ENCODE measurements at regions not wholly inside any gene's neighbourhood (a gene's known extent, or its start where the extent isn't known, plus 50 kb on each side); places are given as distances from the start of the nearest gene placed in this dataset.

DNA sequence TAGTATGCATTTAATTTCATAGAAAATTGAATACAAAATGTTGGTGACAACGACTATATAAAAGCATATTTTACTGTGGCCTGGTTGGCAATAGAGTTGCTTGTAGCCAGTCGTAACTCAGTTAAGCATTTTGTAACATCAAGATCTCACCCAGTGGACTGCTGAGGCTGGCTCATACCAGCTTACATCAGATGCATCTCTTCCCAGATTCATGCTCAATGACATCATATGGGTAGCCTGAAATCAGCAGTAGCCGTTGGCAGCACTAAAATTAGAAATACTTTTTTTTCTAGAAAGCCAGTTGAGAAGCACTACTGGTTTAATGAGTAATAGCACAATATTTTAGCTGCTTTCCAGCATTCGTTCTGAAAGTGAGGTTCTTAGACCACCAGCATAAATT is 341.2 kb downstream of the TECRL start:
- H3K4me2 ChIP-seq (ENCODE audit: control insufficient read depth, insufficient read depth), result no peak overlapping the region
- no peaks in the 10 kb centered on the region for H3K79me2 ChIP-seq (ENCODE audit: control insufficient read depth, insufficient read depth, low read length)
- H2AFZ ChIP-seq (ENCODE audit: control insufficient read depth, low read depth, low read length), result no peak overlapping the region
- no peaks in the 10 kb centered on the region for H3K27me3 ChIP-seq (replicated peaks in 1 of 2; ENCODE audit: control insufficient read depth in 2 of 2, insufficient read depth in 2 of 2, low read length in 1 of 2)
- ChIA-PET SMC1A (ENCODE audit: uncharacterized antibody, unreplicated experiment) (no interaction called here), RAD21 (ENCODE audit: unreplicated experiment) (no interaction called here), CTCF (no interaction called here), POLR2A (no interaction called here)
- DNase-seq (ENCODE audit: low read depth, low spot score) (no peak), ATAC-seq (no peak), FAIRE-seq (no peak)
- intact Hi-C loops (cut with micrococcal nuclease; ENCODE audit: unreplicated experiment), result no loop called here
- H3K9ac ChIP-seq (ENCODE audit: control insufficient read depth, insufficient read depth, low read length), result no peak overlapping the region
- H3K9me3 ChIP-seq (replicated peaks; ENCODE audit: control insufficient read depth, insufficient read depth, low read length), result no peaks in the 10 kb centered on the region
- no TSS peak for BruUV-seq (replicated peaks)
- H4K20me1 ChIP-seq (ENCODE audit: control insufficient read depth, insufficient read depth), result no peaks in the 10 kb centered on the region
- H3K36me3 ChIP-seq (ENCODE audit: control insufficient read depth in 2 of 2, insufficient read depth in 2 of 2, low read length in 1 of 2), result no peaks in the 10 kb centered on the region
- H3K27ac ChIP-seq (ENCODE audit: control insufficient read depth, insufficient read depth), result no peak overlapping the region
- H3K4me1 ChIP-seq (ENCODE audit: control insufficient read depth, insufficient read depth, low read length), result no peaks in the 10 kb centered on the region
- in situ Hi-C loops (cut with MboI), result no loop called here
- H3K4me3 ChIP-seq, result no peak overlapping the region
- 0% methylated on average over 4 of the region's 4 CpGs for WGBS (ENCODE audit: insufficient coverage, insufficient replicate concordance, low lambda C conversion rate, missing lambda C conversion rate)
- TF ChIP-seq CTCF (IDR thresholded peaks at IDR 0.05 in 2 of 3, conservative IDR thresholded peaks at IDR 0.05 in 1 of 3; ENCODE audit: control insufficient read depth in 2 of 3, extremely low read depth in 1 of 3, insufficient read depth in 1 of 3, low read depth in 3 of 3, low read length in 3 of 3), result no peak
- no peak for TF ChIP-seq CBX3 (IDR thresholded peaks at IDR 0.05; ENCODE audit: borderline replicate concordance, low read depth)
- TF ChIP-seq NFYB (IDR thresholded peaks at IDR 0.05; ENCODE audit: insufficient read depth, low read depth, low read length), result no peak
- TF ChIP-seq CREB1 (IDR thresholded peaks at IDR 0.05; ENCODE audit: low read depth), result no peak
- TF ChIP-seq, protein P1, sequence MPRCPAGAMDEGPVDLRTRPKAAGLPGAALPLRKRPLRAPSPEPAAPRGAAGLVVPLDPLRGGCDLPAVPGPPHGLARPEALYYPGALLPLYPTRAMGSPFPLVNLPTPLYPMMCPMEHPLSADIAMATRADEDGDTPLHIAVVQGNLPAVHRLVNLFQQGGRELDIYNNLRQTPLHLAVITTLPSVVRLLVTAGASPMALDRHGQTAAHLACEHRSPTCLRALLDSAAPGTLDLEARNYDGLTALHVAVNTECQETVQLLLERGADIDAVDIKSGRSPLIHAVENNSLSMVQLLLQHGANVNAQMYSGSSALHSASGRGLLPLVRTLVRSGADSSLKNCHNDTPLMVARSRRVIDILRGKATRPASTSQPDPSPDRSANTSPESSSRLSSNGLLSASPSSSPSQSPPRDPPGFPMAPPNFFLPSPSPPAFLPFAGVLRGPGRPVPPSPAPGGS (IDR thresholded peaks at IDR 0.05; ENCODE audit: borderline replicate concordance, insufficient read depth, low read depth, low read length, poor library complexity, severe bottlenecking), result no peak
- no peak for TF ChIP-seq FOS (IDR thresholded peaks at IDR 0.05; ENCODE audit: borderline replicate concordance, extremely low read depth, insufficient read length)
- TF ChIP-seq, protein P2, sequence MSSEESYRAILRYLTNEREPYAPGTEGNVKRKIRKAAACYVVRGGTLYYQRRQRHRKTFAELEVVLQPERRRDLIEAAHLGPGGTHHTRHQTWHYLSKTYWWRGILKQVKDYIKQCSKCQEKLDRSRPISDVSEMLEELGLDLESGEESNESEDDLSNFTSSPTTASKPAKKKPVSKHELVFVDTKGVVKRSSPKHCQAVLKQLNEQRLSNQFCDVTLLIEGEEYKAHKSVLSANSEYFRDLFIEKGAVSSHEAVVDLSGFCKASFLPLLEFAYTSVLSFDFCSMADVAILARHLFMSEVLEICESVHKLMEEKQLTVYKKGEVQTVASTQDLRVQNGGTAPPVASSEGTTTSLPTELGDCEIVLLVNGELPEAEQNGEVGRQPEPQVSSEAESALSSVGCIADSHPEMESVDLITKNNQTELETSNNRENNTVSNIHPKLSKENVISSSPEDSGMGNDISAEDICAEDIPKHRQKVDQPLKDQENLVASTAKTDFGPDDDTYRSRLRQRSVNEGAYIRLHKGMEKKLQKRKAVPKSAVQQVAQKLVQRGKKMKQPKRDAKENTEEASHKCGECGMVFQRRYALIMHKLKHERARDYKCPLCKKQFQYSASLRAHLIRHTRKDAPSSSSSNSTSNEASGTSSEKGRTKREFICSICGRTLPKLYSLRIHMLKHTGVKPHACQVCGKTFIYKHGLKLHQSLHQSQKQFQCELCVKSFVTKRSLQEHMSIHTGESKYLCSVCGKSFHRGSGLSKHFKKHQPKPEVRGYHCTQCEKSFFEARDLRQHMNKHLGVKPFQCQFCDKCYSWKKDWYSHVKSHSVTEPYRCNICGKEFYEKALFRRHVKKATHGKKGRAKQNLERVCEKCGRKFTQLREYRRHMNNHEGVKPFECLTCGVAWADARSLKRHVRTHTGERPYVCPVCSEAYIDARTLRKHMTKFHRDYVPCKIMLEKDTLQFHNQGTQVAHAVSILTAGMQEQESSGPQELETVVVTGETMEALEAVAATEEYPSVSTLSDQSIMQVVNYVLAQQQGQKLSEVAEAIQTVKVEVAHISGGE (CRISPR knock-in tag; IDR thresholded peaks at IDR 0.05), result no peak
- TF ChIP-seq, protein P3, sequence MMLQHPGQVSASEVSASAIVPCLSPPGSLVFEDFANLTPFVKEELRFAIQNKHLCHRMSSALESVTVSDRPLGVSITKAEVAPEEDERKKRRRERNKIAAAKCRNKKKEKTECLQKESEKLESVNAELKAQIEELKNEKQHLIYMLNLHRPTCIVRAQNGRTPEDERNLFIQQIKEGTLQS (IDR thresholded peaks at IDR 0.05; ENCODE audit: borderline replicate concordance, extremely low read depth, low read depth, low read length), result no peak
- TF ChIP-seq, protein P4, sequence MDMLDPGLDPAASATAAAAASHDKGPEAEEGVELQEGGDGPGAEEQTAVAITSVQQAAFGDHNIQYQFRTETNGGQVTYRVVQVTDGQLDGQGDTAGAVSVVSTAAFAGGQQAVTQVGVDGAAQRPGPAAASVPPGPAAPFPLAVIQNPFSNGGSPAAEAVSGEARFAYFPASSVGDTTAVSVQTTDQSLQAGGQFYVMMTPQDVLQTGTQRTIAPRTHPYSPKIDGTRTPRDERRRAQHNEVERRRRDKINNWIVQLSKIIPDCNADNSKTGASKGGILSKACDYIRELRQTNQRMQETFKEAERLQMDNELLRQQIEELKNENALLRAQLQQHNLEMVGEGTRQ (IDR thresholded peaks at IDR 0.05; ENCODE audit: borderline replicate concordance, low read depth, low read length), result no peak
- TF ChIP-seq BACH1 (IDR thresholded peaks at IDR 0.05; ENCODE audit: borderline replicate concordance), result no peak
- no peak for TF ChIP-seq HDGF (IDR thresholded peaks at IDR 0.05)
- TF ChIP-seq CEBPZ (IDR thresholded peaks at IDR 0.05; ENCODE audit: low read depth, low read length), result no peak
- no peak for TF ChIP-seq TARDBP (IDR thresholded peaks at IDR 0.05; ENCODE audit: borderline replicate concordance)

All from GM12878 (cell line).